ENCODE measurements at regions not wholly inside any gene's neighbourhood (a gene's known extent, or its start where the extent isn't known, plus 50 kb on each side); places are given as distances from the start of the nearest gene placed in this dataset.

- DNase-seq (no peak), ATAC-seq (no peak)
- Histone ChIP-seq H3K4me3 (no peak overlapping the region), H3K36me3 (no peaks in the 10 kb centered on the region), H3K27ac (no peak overlapping the region), H3K4me1 (no peaks in the 10 kb centered on the region), H3K27me3 (no peaks in the 10 kb centered on the region), H3K9me3 (peaks cover 0 to 3% (median 0%) of the 10 kb centered on the region in 11 donors)
- WGBS, 2 donors, result 19 to 23% methylated on average over 2 of the region's 2 CpGs
- intact Hi-C loops (cut with DNase I), result no loop called here
- TF ChIP-seq, protein P1, sequence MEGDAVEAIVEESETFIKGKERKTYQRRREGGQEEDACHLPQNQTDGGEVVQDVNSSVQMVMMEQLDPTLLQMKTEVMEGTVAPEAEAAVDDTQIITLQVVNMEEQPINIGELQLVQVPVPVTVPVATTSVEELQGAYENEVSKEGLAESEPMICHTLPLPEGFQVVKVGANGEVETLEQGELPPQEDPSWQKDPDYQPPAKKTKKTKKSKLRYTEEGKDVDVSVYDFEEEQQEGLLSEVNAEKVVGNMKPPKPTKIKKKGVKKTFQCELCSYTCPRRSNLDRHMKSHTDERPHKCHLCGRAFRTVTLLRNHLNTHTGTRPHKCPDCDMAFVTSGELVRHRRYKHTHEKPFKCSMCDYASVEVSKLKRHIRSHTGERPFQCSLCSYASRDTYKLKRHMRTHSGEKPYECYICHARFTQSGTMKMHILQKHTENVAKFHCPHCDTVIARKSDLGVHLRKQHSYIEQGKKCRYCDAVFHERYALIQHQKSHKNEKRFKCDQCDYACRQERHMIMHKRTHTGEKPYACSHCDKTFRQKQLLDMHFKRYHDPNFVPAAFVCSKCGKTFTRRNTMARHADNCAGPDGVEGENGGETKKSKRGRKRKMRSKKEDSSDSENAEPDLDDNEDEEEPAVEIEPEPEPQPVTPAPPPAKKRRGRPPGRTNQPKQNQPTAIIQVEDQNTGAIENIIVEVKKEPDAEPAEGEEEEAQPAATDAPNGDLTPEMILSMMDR (IDR thresholded peaks at IDR 0.05), result no peak
Measured at GRCh38 chr9:28820741-28821140, 1247.5 kb upstream of the C9orf72 start.

GRCh38 chr9:28821240-28821639, 1248.0 kb upstream of the C9orf72 start:
- 44 to 49% methylated on average over 2 of the region's 2 CpGs for WGBS, 2 donors
- DNase-seq (no peak), ATAC-seq (no peak)
- Histone ChIP-seq H3K4me3 (no peak overlapping the region), H3K27me3 (no peaks in the 10 kb centered on the region), H3K27ac (no peak overlapping the region), H3K36me3 (no peaks in the 10 kb centered on the region), H3K4me1 (no peaks in the 10 kb centered on the region), H3K9me3 (peaks cover 0 to 3% (median 0%) of the 10 kb centered on the region in 11 donors)
- TF ChIP-seq, protein P1 (IDR thresholded peaks at IDR 0.05), result no peak
- intact Hi-C loops (cut with DNase I), result no loop called here

GRCh38 chr9:28824432-28824963, 1251.2 kb upstream of the C9orf72 start:
- H3K27ac ChIP-seq, result no peak overlapping the region
- intact Hi-C loops (cut with DNase I), result no loop called here
- no peaks in the 10 kb centered on the region for H3K36me3 ChIP-seq
- DNase-seq (no peak), ATAC-seq (no peak)
- H3K9me3 ChIP-seq, result no peaks in the 10 kb centered on the region
- H3K4me3 ChIP-seq, result no peak overlapping the region
- TF ChIP-seq, protein P1 (IDR thresholded peaks at IDR 0.05), result no peak
- H3K4me1 ChIP-seq, result no peaks in the 10 kb centered on the region
- WGBS, 2 donors, result 52 to 66% methylated on average over 1 of the region's 1 CpG
- no peaks in the 10 kb centered on the region for H3K27me3 ChIP-seq

GRCh38 chr9:28832168-28832770, 1259.0 kb upstream of the C9orf72 start:
- H3K4me1 ChIP-seq, result no peaks in the 10 kb centered on the region
- H3K27ac ChIP-seq, result no peak overlapping the region
- TF ChIP-seq, protein P1 (IDR thresholded peaks at IDR 0.05), result no peak
- no peaks in the 10 kb centered on the region for H3K36me3 ChIP-seq
- intact Hi-C loops (cut with DNase I), result no loop called here
- H3K4me3 ChIP-seq, result no peak overlapping the region
- ATAC-seq, result no peak
- no peaks in the 10 kb centered on the region for H3K27me3 ChIP-seq
- DNase-seq, result no peak
- WGBS, 2 donors, result 71 to 73% methylated on average over 3 of the region's 3 CpGs
- H3K9me3 ChIP-seq, result no peaks in the 10 kb centered on the region
